HEK293 (cell line): ENCODE measurements at regions not wholly inside any gene's neighbourhood (a gene's known extent, or its start where the extent isn't known, plus 50 kb on each side); places are given as distances from the start of the nearest gene placed in this dataset.

Experiments used
- GLI4 ChIP-seq: fragments of 450-650 bp; formaldehyde crosslinking; IDR thresholded peaks from 2 replicates; pipeline ENCODE4 v1.5.1; 2016; ENCODE audit warnings: missing biosample characterization, missing genetic modification characterization
- KLF10 ChIP-seq: fragments of 450-650 bp; IDR thresholded peaks from 2 replicates; pipeline ENCODE4 v1.5.1; 2018; ENCODE audit warnings: missing biosample characterization, mild to moderate bottlenecking, missing genetic modification characterization
- ZBTB8A ChIP-seq: fragments of 450-650 bp; formaldehyde crosslinking; IDR thresholded peaks from 2 replicates; pipeline ENCODE4 v1.5.1; 2016; ENCODE audit warnings: missing biosample characterization, missing genetic modification characterization
- ZNF292 ChIP-seq: fragments of 450-650 bp; formaldehyde crosslinking; IDR thresholded peaks from 2 replicates; pipeline ENCODE4 v1.5.1; 2016; ENCODE audit warnings: low read depth, missing biosample characterization, missing genetic modification characterization, borderline replicate concordance
- ZNF561 ChIP-seq: fragments of 450-650 bp; IDR thresholded peaks from 2 replicates; pipeline ENCODE4 v1.5.1; 2018; ENCODE audit warnings: missing biosample characterization, missing genetic modification characterization, borderline replicate concordance
- TF ChIP-seq, protein P1 (sequence below): fragments of 450-650 bp; formaldehyde crosslinking; IDR thresholded peaks from 2 replicates; pipeline ENCODE4 v1.5.1; 2016; ENCODE audit warnings: missing biosample characterization, missing genetic modification characterization
- TF ChIP-seq, protein P2 (sequence below): fragments of 450-650 bp; formaldehyde crosslinking; conservative IDR thresholded peaks from 2 replicates; pipeline ENCODE4 v1.5.1; 2016; ENCODE audit warnings: low read depth, missing biosample characterization, missing genetic modification characterization
- TF ChIP-seq, protein P3 (sequence below): fragments of 450-650 bp; formaldehyde crosslinking; IDR thresholded peaks from 2 replicates; pipeline ENCODE4 v1.5.1; 2017; ENCODE audit warnings: missing biosample characterization, mild to moderate bottlenecking, missing genetic modification characterization, moderate library complexity

DNA sequence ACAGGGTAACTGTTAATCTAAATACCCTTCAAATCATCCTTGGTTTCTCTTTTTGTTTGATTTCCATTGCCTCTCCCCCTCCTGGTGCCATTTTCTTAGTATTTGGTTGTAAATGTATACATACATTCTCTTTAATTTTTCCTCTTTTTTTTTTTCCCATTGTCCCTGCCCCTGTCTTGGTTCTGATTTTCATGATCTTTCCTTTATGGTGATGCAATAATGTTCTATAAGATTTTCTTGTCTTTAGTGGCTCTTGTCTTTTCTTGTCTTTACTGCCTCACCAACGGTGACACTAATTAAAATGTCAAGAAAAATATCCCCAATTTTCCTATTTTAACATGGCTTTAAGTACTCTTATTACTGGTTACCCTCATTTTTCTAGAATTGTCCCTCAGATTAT, 135.9 kb upstream of the POT1 start:
- TF ChIP-seq, protein P1, sequence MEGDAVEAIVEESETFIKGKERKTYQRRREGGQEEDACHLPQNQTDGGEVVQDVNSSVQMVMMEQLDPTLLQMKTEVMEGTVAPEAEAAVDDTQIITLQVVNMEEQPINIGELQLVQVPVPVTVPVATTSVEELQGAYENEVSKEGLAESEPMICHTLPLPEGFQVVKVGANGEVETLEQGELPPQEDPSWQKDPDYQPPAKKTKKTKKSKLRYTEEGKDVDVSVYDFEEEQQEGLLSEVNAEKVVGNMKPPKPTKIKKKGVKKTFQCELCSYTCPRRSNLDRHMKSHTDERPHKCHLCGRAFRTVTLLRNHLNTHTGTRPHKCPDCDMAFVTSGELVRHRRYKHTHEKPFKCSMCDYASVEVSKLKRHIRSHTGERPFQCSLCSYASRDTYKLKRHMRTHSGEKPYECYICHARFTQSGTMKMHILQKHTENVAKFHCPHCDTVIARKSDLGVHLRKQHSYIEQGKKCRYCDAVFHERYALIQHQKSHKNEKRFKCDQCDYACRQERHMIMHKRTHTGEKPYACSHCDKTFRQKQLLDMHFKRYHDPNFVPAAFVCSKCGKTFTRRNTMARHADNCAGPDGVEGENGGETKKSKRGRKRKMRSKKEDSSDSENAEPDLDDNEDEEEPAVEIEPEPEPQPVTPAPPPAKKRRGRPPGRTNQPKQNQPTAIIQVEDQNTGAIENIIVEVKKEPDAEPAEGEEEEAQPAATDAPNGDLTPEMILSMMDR (tag by site-specific recombination) = no peak
- TF ChIP-seq ZNF292 (tag by site-specific recombination) = no peak
- TF ChIP-seq ZNF561 (tag by site-specific recombination) = no peak
- TF ChIP-seq, protein P2, sequence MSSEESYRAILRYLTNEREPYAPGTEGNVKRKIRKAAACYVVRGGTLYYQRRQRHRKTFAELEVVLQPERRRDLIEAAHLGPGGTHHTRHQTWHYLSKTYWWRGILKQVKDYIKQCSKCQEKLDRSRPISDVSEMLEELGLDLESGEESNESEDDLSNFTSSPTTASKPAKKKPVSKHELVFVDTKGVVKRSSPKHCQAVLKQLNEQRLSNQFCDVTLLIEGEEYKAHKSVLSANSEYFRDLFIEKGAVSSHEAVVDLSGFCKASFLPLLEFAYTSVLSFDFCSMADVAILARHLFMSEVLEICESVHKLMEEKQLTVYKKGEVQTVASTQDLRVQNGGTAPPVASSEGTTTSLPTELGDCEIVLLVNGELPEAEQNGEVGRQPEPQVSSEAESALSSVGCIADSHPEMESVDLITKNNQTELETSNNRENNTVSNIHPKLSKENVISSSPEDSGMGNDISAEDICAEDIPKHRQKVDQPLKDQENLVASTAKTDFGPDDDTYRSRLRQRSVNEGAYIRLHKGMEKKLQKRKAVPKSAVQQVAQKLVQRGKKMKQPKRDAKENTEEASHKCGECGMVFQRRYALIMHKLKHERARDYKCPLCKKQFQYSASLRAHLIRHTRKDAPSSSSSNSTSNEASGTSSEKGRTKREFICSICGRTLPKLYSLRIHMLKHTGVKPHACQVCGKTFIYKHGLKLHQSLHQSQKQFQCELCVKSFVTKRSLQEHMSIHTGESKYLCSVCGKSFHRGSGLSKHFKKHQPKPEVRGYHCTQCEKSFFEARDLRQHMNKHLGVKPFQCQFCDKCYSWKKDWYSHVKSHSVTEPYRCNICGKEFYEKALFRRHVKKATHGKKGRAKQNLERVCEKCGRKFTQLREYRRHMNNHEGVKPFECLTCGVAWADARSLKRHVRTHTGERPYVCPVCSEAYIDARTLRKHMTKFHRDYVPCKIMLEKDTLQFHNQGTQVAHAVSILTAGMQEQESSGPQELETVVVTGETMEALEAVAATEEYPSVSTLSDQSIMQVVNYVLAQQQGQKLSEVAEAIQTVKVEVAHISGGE (tag by site-specific recombination) = no peak
- TF ChIP-seq, protein P3, sequence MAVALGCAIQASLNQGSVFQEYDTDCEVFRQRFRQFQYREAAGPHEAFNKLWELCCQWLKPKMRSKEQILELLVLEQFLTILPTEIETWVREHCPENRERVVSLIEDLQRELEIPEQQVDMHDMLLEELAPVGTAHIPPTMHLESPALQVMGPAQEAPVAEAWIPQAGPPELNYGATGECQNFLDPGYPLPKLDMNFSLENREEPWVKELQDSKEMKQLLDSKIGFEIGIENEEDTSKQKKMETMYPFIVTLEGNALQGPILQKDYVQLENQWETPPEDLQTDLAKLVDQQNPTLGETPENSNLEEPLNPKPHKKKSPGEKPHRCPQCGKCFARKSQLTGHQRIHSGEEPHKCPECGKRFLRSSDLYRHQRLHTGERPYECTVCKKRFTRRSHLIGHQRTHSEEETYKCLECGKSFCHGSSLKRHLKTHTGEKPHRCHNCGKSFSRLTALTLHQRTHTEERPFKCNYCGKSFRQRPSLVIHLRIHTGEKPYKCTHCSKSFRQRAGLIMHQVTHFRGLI (tag by site-specific recombination) = no peak
- TF ChIP-seq KLF10 (tag by site-specific recombination) = no peak
- no peak for TF ChIP-seq ZBTB8A (tag by site-specific recombination)
- no peak for TF ChIP-seq GLI4 (tag by site-specific recombination)
